ENCODE measurements at regions not wholly inside any gene's neighbourhood (a gene's known extent, or its start where the extent isn't known, plus 50 kb on each side); places are given as distances from the start of the nearest gene placed in this dataset.

DNA sequence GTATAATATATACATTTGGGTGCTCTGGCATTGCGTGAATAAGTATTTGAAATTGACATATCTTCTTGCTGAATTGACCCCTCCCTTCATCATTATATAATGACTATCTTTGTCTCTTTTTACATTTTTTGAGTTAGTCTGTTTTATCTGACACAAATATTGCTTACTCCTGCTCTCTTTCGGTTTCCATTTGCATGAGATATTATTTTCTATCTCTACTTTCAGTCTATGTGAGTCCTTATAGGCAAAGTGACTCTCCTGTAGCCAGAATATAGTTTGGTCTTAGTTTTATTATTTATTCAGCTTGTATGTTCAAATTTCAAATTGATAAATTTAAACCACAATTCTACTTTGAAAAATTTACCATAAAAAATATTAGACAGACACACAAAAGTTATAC is 491.0 kb downstream of the NAV3 start:
- Histone ChIP-seq H2AFZ (replicated peaks; ENCODE audit: low read length, poor library complexity) (no peak overlapping the region), H2BK15ac (ENCODE audit: low read depth, low read length) (no peak overlapping the region), H2BK120ac (ENCODE audit: low read depth, low read length) (no peak overlapping the region), H3K4me1 (ENCODE audit: control insufficient read depth, insufficient read depth, low read length) (no peaks in the 10 kb centered on the region), H3K4me2 (ENCODE audit: low read depth, low read length) (no peak overlapping the region), H2AK5ac (ENCODE audit: low read depth, low read length) (no peak overlapping the region), H3K36me3 (ENCODE audit: control insufficient read depth, insufficient read depth, low read length) (no peaks in the 10 kb centered on the region), H3K4me3 (ENCODE audit: insufficient read depth, low read depth, low read length) (no peak overlapping the region), H3K56ac (ENCODE audit: extremely low read depth, insufficient read depth, low read length) (no peak overlapping the region), H2BK20ac (ENCODE audit: low read depth, low read length) (no peak overlapping the region), H3K79me1 (ENCODE audit: low read depth in 1 of 2, low read length in 2 of 2) (no peaks in the 10 kb centered on the region), H3K9ac (ENCODE audit: low read depth, low read length) (no peak overlapping the region), H3K14ac (replicated peaks; ENCODE audit: low read depth, low read length) (no peak overlapping the region), H4K8ac (ENCODE audit: low read depth in 2 of 2, low read length in 2 of 2) (no peak overlapping the region), H2AK9ac (replicated peaks; ENCODE audit: low read depth, low read length, poor library complexity) (no peak overlapping the region), H2BK5ac (ENCODE audit: low read depth, low read length, poor library complexity, severe bottlenecking) (no peak overlapping the region), H3K4ac (ENCODE audit: low read depth, low read length) (no peak overlapping the region), H3K18ac (ENCODE audit: low read depth, low read length) (no peak overlapping the region), H3K23ac (ENCODE audit: low read depth, low read length) (no peak overlapping the region), H3K9me1 (ENCODE audit: insufficient read depth, low read length) (no peaks in the 10 kb centered on the region), H4K5ac (ENCODE audit: low read depth, low read length) (no peak overlapping the region), H4K91ac (ENCODE audit: insufficient read depth, low read depth, low read length) (no peak overlapping the region), H3K27me3 (ENCODE audit: control insufficient read depth, insufficient read depth, low read length) (no peaks in the 10 kb centered on the region), H3K9me3 (ENCODE audit: control insufficient read depth, insufficient read depth, low read length) (no peaks in the 10 kb centered on the region), H4K20me1 (ENCODE audit: insufficient read depth, low read length) (no peaks in the 10 kb centered on the region), H3K27ac (ENCODE audit: insufficient read depth, low read length) (no peak overlapping the region)
- dilution Hi-C loops (cut with HindIII; ENCODE audit: low sequenced_read_pairs, unreplicated experiment) (no loop called here), intact Hi-C loops (cut with micrococcal nuclease) (no loop called here), in situ Hi-C loops (cut with MboI; ENCODE audit: low sequenced_read_pairs) (no loop called here)
- BruUV-seq (replicated peaks) = no TSS peak
- POLR2A ChIA-PET (ENCODE audit: unreplicated experiment) = no interaction called here
- CTCF ChIA-PET = no interaction called here
- no peak for TF ChIP-seq USF2 (IDR thresholded peaks at IDR 0.05; ENCODE audit: low read depth, low read length)
- no peak for TF ChIP-seq POLR2A (IDR thresholded peaks at IDR 0.05; ENCODE audit: low read depth, low read length)
- ATAC-seq (ENCODE audit: low read depth) (no peak), DNase-seq (no peak)
- WGBS, 2 experiments (ENCODE audit: extremely low coverage in 2 of 2, insufficient read length in 1 of 2) = no CpG with 5 or more reads among the region's 2 CpGs
